GM19023 (cell line): ENCODE measurements at regions not wholly inside any gene's neighbourhood (a gene's known extent, or its start where the extent isn't known, plus 50 kb on each side); places are given as distances from the start of the nearest gene placed in this dataset.
A peak's percentile ranks its signal among the peaks of the same experiment; 100 is the strongest.

ENCODE experiments used
- ATAC-seq: cut with Tn5 transposase; IDR thresholded peaks from one replicate; pipeline ENCODE4 v1.9.1; 2021; ENCODE audit warnings: mild to moderate bottlenecking, moderate library complexity; ENCODE audit not compliant: unreplicated experiment

GRCh38 chr3:147925272-147925671, 516.1 kb downstream of the ZIC1 start:
- no peak for ATAC-seq

- no peak for ATAC-seq
These were observed 521.2 kb downstream of the ZIC1 start for GRCh38 chr3:147930232-147930807.

GRCh38 chr3:147934451-147935180, 525.5 kb downstream of the ZIC1 start:
- no peak for ATAC-seq

- ATAC-seq = no peak
These were observed 528.2 kb downstream of the ZIC1 start for GRCh38 chr3:147937341-147937740.

DNA sequence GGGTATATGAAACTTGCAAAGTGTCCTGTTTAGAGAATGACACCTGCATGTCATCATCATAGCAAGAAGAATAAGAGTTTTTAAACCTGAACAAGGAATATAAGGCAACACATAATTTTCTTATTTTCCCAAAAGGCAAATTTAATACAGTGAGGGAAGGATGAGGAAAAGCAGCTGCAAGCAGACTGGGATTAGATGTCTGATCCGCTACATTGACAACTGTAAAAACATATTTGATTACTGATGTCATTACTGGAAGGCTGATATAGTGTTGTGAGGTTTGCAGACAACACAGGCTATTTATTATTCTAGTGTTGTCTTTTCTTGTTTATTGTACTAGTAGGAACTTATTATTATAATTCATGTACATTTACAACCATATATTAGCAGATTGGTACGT, 528.7 kb downstream of the ZIC1 start:
- ATAC-seq = no peak

DNA sequence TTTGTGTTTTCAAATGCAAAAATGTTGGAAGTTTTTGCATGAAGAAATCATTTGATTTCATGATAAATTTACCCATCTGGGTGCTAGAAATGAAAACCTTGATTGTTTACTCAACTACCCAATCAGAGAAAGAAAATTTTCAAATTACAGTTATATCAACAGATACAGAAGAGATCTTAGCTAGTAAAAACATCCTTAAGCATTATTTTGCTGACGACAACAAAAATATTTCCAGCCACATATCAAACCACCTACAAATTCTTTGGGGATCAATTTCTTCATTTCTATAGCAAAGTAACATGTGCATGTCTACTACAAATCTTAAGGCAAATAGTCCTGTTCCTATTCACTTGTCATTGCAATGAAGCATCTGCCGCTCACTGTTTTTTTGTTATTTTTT, 530.3 kb downstream of the ZIC1 start:
- no peak for ATAC-seq

DNA sequence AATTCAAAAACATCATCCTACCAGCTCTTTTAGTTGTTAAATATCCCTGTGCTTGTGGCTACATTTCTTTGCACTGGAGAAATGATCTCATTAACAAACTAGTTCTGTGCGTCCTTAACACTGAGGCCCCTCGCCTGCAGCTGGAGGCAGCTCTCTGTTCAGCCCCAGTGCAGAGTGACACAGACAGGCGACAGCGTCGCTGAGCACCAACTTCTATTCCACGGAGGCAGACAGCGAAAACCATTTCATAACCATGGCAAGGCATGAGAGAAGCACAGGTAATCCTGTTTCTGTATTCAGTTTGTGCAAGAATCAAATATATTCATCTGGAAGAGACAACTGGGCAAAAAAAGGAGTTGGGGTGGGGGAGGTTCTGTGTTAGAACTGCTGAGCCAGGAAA, 530.7 kb downstream of the ZIC1 start:
- ATAC-seq = no peak

DNA sequence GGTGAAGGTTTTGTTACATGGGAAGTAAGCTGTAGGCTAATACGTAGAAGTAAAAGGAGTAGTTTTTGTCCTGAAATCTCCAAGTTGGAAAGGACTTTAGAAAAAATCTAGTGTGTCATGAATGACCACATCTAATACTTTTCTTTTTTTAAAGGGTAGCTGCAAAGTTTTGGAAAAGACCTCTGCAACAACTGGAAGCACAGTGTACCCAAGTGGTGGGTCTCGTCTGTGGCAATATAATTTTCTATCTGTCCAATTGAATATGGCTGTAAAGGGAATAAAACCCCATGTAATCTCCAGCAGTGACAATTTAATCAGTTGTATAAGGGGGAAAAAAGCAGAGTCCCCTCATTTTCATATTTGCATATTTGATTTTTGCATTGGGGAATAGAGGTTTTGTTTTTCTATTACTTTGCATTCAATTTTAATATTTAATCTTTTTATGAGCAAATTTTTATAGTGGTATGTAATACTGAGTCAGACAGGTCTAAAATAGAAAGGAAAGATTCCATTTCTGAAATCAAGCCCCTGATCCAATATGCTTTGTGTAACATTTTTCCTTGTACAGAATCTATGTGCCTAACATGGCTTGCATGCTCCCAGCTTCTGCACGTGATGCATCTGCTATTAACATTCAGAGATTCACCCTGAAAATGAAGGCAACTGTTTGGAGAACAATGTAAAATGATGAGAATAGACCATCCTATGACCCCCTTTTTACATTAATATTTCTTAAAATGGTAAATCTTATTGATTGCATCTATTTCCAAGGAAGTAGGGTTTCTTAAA, 531.4 kb downstream of the ZIC1 start:
- no peak for ATAC-seq

DNA sequence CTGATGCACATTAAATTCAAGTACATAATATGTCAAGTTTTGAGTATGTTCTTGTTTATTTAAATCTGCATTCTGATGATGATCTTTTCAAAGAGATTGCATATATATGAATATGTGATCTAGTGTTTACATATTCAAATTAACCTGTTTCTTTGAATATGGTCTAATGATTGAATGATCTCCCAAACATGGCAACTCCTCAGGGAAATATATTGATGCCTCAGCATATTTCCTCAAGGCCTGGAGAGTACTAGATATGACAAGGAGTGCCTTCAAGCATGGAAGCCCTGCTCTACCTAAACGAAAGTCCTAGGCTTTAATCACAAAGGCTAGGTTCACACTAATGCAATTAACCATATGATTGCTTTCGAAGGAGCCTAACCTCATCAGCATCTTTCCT, 532.8 kb downstream of the ZIC1 start:
- no peak for ATAC-seq

- no peak for ATAC-seq
These were observed 534.2 kb downstream of the ZIC1 start for GRCh38 chr3:147943265-147943945.

DNA sequence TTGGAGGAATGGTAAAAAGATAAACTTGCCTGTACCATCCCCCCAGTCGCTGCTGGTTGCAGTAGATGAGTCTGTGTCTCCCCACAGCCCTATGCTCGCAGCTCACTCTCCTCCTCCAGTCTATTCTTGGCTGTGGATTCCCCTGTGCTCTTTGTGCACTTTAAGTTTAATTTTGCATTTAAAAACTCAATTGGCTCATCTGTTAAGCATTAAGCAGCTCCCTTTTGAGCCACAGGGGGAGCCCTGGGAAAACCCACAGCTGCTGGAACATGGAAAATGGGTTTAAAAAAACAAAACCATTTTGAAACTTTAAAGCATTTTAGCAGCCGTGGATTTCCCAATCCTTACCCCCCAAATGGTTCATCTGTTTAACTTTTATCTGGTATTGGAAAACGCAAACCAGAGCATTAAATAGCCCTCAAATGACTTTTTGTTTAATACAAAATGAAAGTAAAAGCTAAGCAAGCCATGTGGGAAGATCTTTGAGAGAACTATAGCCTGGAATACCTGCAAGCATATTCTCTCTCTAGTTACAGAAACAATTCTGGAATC, 536.9 kb downstream of the ZIC1 start:
- ATAC-seq = peak; percentile 64

DNA sequence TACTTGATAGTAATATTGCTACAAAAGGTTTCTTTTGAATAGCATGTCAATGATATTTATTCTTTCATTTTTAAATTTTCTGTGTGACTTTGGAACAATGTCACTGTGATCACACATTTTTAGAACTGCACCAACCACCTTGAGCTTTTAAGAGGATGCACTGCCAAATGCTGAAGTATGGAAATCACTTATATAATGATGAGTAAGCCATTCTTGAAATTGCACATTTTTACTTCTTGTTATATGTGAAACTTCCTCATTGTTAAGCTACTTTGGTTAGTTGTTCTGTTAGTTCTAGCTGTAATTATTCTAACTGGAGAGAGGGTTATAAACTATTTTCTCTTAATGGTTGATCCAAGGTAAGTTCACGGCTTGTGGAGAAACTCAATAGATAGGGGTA, 547.5 kb downstream of the ZIC1 start:
- no peak for ATAC-seq

DNA sequence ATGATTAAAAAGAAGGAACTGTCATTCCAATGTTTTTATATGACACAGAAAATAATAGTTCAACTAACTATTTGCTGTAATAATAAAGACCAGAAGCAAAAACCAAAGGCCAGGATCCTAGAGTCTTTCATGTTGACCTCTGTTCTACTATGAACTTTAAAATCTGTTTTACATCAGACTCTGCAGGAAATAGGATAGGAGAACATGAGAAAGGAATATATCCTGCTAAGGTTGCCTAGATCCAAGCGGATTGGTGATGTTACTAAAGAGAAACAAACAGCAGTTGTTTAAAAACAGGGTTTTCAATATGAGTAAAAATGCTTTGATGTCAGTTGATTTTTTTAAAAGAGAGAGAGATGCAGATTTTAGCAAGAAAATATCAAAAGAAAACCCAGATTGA, 549.6 kb downstream of the ZIC1 start:
- no peak for ATAC-seq

GRCh38 chr3:147960786-147961185, 551.6 kb downstream of the ZIC1 start:
- no peak for ATAC-seq

- no peak for ATAC-seq
These were observed 553.4 kb downstream of the ZIC1 start for GRCh38 chr3:147962408-147963164.

DNA sequence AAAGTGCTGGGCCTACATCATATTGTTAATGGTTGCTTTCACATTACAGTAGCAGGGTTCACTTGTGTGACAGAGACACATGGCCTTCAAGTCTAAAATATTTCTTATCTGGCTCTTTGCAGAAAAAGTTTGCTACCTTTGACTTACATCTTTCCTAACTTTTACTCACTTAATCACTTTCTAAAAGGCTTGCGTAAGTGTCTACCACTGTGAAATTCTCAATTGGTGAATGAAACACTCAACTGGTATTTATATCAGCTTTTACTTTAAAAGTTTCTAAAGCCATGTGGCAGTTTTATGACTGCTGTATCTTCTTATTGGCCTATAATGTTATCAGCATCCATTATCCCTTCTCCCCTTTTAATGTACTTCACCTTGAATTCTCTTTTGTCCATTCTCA, 554.5 kb downstream of the ZIC1 start:
- no peak for ATAC-seq

DNA sequence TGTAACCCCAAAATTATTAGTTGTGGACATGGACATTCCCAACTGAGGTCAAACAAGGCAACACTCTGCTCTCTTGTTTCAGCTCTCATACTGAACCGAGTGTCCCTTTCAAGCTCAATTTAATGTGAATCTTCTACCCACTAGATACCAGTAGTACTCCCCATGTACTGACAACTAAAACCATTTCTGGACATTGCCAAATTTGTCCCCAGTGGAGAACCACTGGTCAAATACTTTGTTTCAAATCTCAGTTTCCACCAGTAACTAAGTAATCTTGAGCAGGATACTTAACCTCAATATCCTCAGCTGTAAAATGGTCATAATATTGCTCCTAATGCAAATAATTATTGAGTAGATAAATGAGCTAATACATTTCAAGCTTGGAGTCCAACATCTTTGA, 566.0 kb downstream of the ZIC1 start:
- ATAC-seq = no peak

GRCh38 chr3:147977001-147977400, 567.8 kb downstream of the ZIC1 start:
- no peak for ATAC-seq

DNA sequence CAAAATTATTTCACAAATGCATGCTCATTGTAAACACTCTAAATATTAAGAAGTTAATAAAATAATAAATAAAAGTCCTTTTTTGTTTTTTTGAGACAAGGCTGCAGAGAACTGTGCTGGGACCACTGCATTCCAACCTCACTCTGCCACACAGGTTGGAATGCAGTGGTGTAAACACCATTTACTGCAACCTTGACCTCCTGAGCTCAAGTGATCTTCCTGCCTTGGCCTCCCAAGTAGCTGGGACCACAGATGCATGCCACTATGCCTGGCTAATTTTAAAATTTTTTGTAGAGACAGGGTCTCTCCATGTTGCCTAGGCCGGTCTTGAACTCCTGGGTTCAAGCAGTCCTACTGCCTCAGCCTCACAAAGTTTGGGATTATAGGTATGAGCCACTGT, 578.4 kb downstream of the ZIC1 start:
- ATAC-seq = no peak

DNA sequence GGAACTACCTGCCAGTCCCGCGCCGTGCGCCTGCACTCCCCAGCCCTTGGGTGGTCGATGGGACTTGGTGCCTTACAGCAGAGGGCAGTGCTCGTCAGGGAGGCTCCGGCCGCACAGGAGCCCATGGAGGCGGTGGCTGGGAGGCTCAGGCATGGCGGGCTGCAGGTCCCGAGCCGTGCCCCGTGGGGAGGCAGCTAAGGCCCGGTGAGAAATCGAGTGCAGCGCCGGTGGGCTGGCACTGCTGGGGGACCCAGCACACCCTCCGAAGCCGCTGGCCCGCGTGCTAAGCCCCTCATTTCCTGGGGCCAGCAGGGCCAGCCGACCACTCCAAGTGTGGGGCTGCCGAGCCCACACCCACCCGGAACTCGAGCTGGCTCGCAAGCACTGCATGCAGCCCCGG, 580.2 kb downstream of the ZIC1 start:
- no peak for ATAC-seq
